HepG2 (cell line): ENCODE measurements at regions not wholly inside any gene's neighbourhood (a gene's known extent, or its start where the extent isn't known, plus 50 kb on each side); places are given as distances from the start of the nearest gene placed in this dataset.
A peak's percentile ranks its signal among the peaks of the same experiment; 100 is the strongest.

ENCODE experiments used
- ATAC-seq: fragments of 200-7000 bp; cut with Tn5 transposase; 3 replicates; pipeline ENCODE4 v1.9.1; 2020; ENCODE audit warnings: mild to moderate bottlenecking, moderate library complexity
- BruUV-seq: library from RNA; stranded (reverse); fragments of 400-500 nt; replicated peaks from 2 replicates; lab custom pipeline; 2021; lab: Mats Ljungman, UMichigan
- CTCF ChIA-PET: fragments of 300-600 bp; formaldehyde crosslinking; extraction: SDS; loops from one replicate; lab custom pipeline; 2021; ENCODE audit warnings: low total read pairs, inconsistent platforms, low intra/inter-chr PET ratio; lab: Yijun Ruan, JAX
- POLR2A ChIA-PET: fragments of 350-600 bp; sonication (Branson Sonifier 250); formaldehyde crosslinking; loops from one replicate; lab custom pipeline; 2020; ENCODE audit warnings: antibody characterized with exemption, inconsistent platforms; lab: Yijun Ruan, JAX
- DNase-seq: peaks from one replicate; pipeline ENCODE4 v3.0.0-alpha.2; 2015; ENCODE audit warnings: low spot score
- FAIRE-seq: peaks from 3 replicates; lab custom pipeline; 2011; peaks lifted over from hg19 to GRCh38; lab: Jason Lieb, UNC
- H2AFZ ChIP-seq: one replicate; pipeline ENCODE4 v1.6.1; 2011; ENCODE audit warnings: low read length, inconsistent platforms
- H3K27ac ChIP-seq: fragments of 300-600 bp; 3 replicates; pipeline ENCODE4 v1.8.0; 2011; ENCODE audit warnings: mixed run types, mild to moderate bottlenecking, mixed read lengths, low read length, inconsistent platforms; ENCODE audit not compliant: insufficient read depth; ENCODE audit errors: extremely low read length
- H3K27me3 ChIP-seq, 2 experiments: fragments of 200-600 bp in 1 of 2; 2 replicates in 1 of 2; 3 replicates in 1 of 2; pipeline versions ENCODE4 v1.6.0 to v1.8.0; 2011; ENCODE audit warnings: low read length in 2 of 2, mild to moderate bottlenecking in 2 of 2, moderate library complexity in 2 of 2, inconsistent platforms in 1 of 2; ENCODE audit not compliant: insufficient read depth in 2 of 2, control insufficient read depth in 1 of 2
- H3K36me3 ChIP-seq, 2 experiments: fragments of 200-600 bp in 1 of 2; replicated peaks in 1 of 2; 2 replicates in 1 of 2; 3 replicates in 1 of 2; pipeline versions ENCODE4 v1.5.1 to v1.8.0; 2011; ENCODE audit warnings: low read length in 2 of 2, inconsistent platforms in 1 of 2; ENCODE audit not compliant: insufficient read depth in 2 of 2, control insufficient read depth in 1 of 2
- H3K4me1 ChIP-seq: 2 replicates; pipeline ENCODE4 v1.5.1; 2012; ENCODE audit warnings: low read length, inconsistent platforms; ENCODE audit not compliant: insufficient read depth
- H3K4me2 ChIP-seq: 2 replicates; pipeline ENCODE4 v1.6.0; 2011; ENCODE audit warnings: low read depth, low read length, inconsistent platforms
- H3K4me3 ChIP-seq, 3 experiments: fragments of 200-600 bp in 1 of 3; sonication (generic), shearing (Covaris generic) in 1 of 3; replicated peaks in 1 of 3; 2 replicates each; pipeline ENCODE4 v1.5.1; 2011 to 2016; ENCODE audit warnings: low read length in 3 of 3, inconsistent platforms in 2 of 3, low read depth in 2 of 3, mild to moderate bottlenecking in 2 of 3, control low read depth in 1 of 3, mixed read lengths in 1 of 3; ENCODE audit not compliant: insufficient read depth in 1 of 3
- H3K79me2 ChIP-seq: one replicate; pipeline ENCODE4 v1.6.1; 2011; ENCODE audit warnings: low read length, inconsistent platforms; ENCODE audit not compliant: insufficient read depth
- H3K9ac ChIP-seq: 2 replicates; pipeline ENCODE4 v1.6.0; 2011; ENCODE audit warnings: mild to moderate bottlenecking, low read depth, low read length, inconsistent platforms; ENCODE audit not compliant: insufficient read depth
- H3K9me3 ChIP-seq: 2 replicates; pipeline ENCODE4 v1.5.1; 2012; ENCODE audit warnings: mild to moderate bottlenecking, low read length
- H4K20me1 ChIP-seq: 2 replicates; pipeline ENCODE4 v1.6.0; 2011; ENCODE audit warnings: inconsistent platforms, mild to moderate bottlenecking, low read length, moderate library complexity; ENCODE audit not compliant: insufficient read depth
- DDIT3 ChIP-seq: sonication (generic); formaldehyde crosslinking; IDR thresholded peaks from 2 replicates; pipeline ENCODE4 v1.4.0; 2020; ENCODE audit warnings: mild to moderate bottlenecking, missing genetic modification reagents
- ELF3 ChIP-seq: IDR thresholded peaks from 2 replicates; pipeline ENCODE4 v1.6.1; 2016; ENCODE audit warnings: missing genetic modification reagents, missing compliant biosample characterization
- FLYWCH1 ChIP-seq: sonication (generic); formaldehyde crosslinking; IDR thresholded peaks from 2 replicates; pipeline ENCODE4 v1.8.1; 2023; ENCODE audit warnings: mild to moderate bottlenecking, missing genetic modification reagents
- FOXA1 ChIP-seq, 2 experiments: fragments of 450-650 bp in 1 of 2; sonication (generic) in 1 of 2; formaldehyde crosslinking in 1 of 2; IDR thresholded peaks; 2 replicates each; pipeline versions ENCODE4 v1.4.0 to v1.6.1; 2016 to 2020; ENCODE audit warnings: missing genetic modification reagents in 1 of 2
- HES4 ChIP-seq: sonication (generic); formaldehyde crosslinking; IDR thresholded peaks from 2 replicates; pipeline ENCODE4 v1.9.0; 2021; ENCODE audit warnings: mild to moderate bottlenecking, missing genetic modification reagents, borderline replicate concordance
- HOXA3 ChIP-seq: sonication (generic); formaldehyde crosslinking; IDR thresholded peaks from 2 replicates; pipeline ENCODE4 v1.5.0; 2020; ENCODE audit warnings: missing genetic modification reagents
- MAFF ChIP-seq: IDR thresholded peaks from 2 replicates; pipeline ENCODE4 v1.6.1; 2011; ENCODE audit warnings: low read depth, low read length, improper control_type of control experiment
- MAFK ChIP-seq, 2 experiments: IDR thresholded peaks in 1 of 2; conservative IDR thresholded peaks in 1 of 2; 2 replicates each; pipeline ENCODE4 v1.6.1; 2011; ENCODE audit warnings: improper control_type of control experiment in 2 of 2, low read length in 2 of 2
- MIER3 ChIP-seq: IDR thresholded peaks from 2 replicates; pipeline ENCODE4 v1.6.1; 2016; ENCODE audit warnings: missing compliant biosample characterization, borderline replicate concordance
- MYNN ChIP-seq: sonication (generic); formaldehyde crosslinking; IDR thresholded peaks from 2 replicates; pipeline ENCODE4 v1.4.0; 2020; ENCODE audit warnings: mild to moderate bottlenecking, low read depth, missing genetic modification reagents
- NCOA5 ChIP-seq: sonication (generic); formaldehyde crosslinking; IDR thresholded peaks from 2 replicates; pipeline ENCODE4 v1.4.0; 2020; ENCODE audit warnings: missing genetic modification reagents
- PAF1 ChIP-seq: IDR thresholded peaks from 2 replicates; pipeline ENCODE4 v1.6.1; 2016; ENCODE audit warnings: missing genetic modification reagents, missing compliant biosample characterization
- SIN3A ChIP-seq: IDR thresholded peaks from 2 replicates; pipeline ENCODE4 v1.6.1; 2011; ENCODE audit warnings: low read depth, mild to moderate bottlenecking, control low read depth, low read length, borderline replicate concordance
- TBP ChIP-seq: sonication (generic); formaldehyde crosslinking; IDR thresholded peaks from 2 replicates; pipeline ENCODE4 v1.5.0; 2020; ENCODE audit warnings: missing genetic modification reagents
- THAP11 ChIP-seq: IDR thresholded peaks from 2 replicates; pipeline ENCODE4 v1.6.1; 2016; ENCODE audit warnings: missing biosample characterization, missing genetic modification reagents
- ZNF260 ChIP-seq: sonication (generic); formaldehyde crosslinking; IDR thresholded peaks from 2 replicates; pipeline ENCODE4 v1.4.0; 2020; ENCODE audit warnings: missing genetic modification reagents, low read depth, mild to moderate bottlenecking, borderline replicate concordance
- ZNF460 ChIP-seq: sonication (generic); formaldehyde crosslinking; IDR thresholded peaks from 2 replicates; pipeline ENCODE4 v1.5.1; 2020; ENCODE audit warnings: missing genetic modification reagents, mild to moderate bottlenecking, borderline replicate concordance
- ZNF607 ChIP-seq: sonication (generic); formaldehyde crosslinking; IDR thresholded peaks from 2 replicates; pipeline ENCODE4 v1.5.1; 2020; ENCODE audit warnings: missing genetic modification reagents, mild to moderate bottlenecking, borderline replicate concordance
- WGBS: methylation state at CpG from one replicate; pipeline ENCODE4 v1.1.6; 2017; ENCODE audit warnings: low lambda C conversion rate; 5-methylcytosine and 5-hydroxymethylcytosine counted together
- in situ Hi-C: cut with HindIII; loops from 2 replicates; pipeline ENCODE4 v1.10.0; 2017; ENCODE audit warnings: low pct_unique_long_range_greater_than_20kb; ENCODE audit not compliant: extremely low pct_ligation_motif_present
- intact Hi-C: fragments of 100-400 bp; cut with micrococcal nuclease; formaldehyde crosslinking; loops from one replicate; pipeline ENCODE4 v1.10.0; 2022; ENCODE audit not compliant: unreplicated experiment
- TF ChIP-seq, protein P1 (sequence below): sonication (generic); formaldehyde crosslinking; IDR thresholded peaks from 2 replicates; pipeline ENCODE4 v1.5.1; 2020; ENCODE audit warnings: missing genetic modification reagents, mild to moderate bottlenecking, borderline replicate concordance
- TF ChIP-seq, protein P2 (sequence below): IDR thresholded peaks from 2 replicates; pipeline ENCODE4 v1.6.1; 2016; ENCODE audit warnings: control low read depth

DNA sequence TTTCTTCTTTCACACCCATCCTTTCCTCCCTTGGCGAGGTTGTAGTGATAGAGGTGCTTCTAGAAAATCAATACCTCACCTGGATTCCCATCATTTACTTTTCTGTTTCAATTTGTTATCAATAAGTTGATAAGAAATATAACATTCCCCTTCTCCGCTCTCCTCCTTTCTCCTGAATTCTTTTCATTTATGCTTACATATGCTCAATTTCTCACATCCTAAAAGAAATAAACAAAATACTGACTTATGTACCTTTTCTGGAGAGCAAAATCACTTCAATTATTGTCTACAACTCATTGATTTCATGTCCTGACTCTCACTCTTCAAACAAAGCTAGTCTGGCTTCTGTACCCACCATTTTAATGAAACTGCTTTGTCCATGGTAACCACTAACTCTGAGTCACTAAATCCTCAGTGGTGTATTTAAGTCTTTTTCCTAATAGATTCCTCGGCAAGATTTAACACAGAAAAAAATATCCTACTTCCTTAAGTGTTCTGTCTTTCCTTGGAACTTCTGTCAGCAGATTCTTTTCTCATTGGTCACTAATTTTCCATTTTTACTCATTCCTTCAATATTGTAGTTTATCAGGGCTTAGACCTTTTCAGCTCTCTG, 289.6 kb downstream of the RFPL4B start:
- no peak overlapping the region for H2AFZ ChIP-seq
- no peak for DNase-seq
- 27% methylated on average over 3 of the region's 3 CpGs for WGBS
- ChIA-PET CTCF (no interaction called here), POLR2A (no interaction called here)
- no peak for ATAC-seq
- H3K36me3 ChIP-seq = no peaks in the 10 kb centered on the region
- H3K79me2 ChIP-seq = no peaks in the 10 kb centered on the region
- no peak overlapping the region for H3K4me2 ChIP-seq
- no peaks in the 10 kb centered on the region for H3K4me1 ChIP-seq
- no peak overlapping the region for H3K4me3 ChIP-seq
- BruUV-seq = no TSS peak
- in situ Hi-C loops (no loop called here), intact Hi-C loops (no loop called here)
- H3K27me3 ChIP-seq = no peaks in the 10 kb centered on the region
- FAIRE-seq = no peak
- no peak overlapping the region for H3K27ac ChIP-seq
- no peaks in the 10 kb centered on the region for H3K9me3 ChIP-seq
- no peak for TF ChIP-seq ZNF260
- TF ChIP-seq TBP (CRISPR knock-in tag) = no peak
- TF ChIP-seq HES4 (CRISPR knock-in tag) = no peak
- TF ChIP-seq, protein P1, sequence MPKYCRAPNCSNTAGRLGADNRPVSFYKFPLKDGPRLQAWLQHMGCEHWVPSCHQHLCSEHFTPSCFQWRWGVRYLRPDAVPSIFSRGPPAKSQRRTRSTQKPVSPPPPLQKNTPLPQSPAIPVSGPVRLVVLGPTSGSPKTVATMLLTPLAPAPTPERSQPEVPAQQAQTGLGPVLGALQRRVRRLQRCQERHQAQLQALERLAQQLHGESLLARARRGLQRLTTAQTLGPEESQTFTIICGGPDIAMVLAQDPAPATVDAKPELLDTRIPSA (CRISPR knock-in tag) = no peak
- TF ChIP-seq MAFF = peak; percentile 43; the same call in 1 of the 2 replicates
- TF ChIP-seq MAFK (conservative IDR thresholded peaks at IDR 0.05 in 1 of 2, IDR thresholded peaks at IDR 0.05 in 1 of 2; ENCODE audit: low read length in 2 of 2) = peak; percentile 22 to 74; a peak in 3 of 4 replicates
- TF ChIP-seq MIER3 = no peak
- no peak for TF ChIP-seq FOXA1 (IDR thresholded peaks at IDR 0.05)
- TF ChIP-seq FOXA1 (CRISPR knock-in tag; IDR thresholded peaks at IDR 0.05) = no peak
- no peaks in the 10 kb centered on the region for H4K20me1 ChIP-seq
- H3K9ac ChIP-seq = no peak overlapping the region

DNA sequence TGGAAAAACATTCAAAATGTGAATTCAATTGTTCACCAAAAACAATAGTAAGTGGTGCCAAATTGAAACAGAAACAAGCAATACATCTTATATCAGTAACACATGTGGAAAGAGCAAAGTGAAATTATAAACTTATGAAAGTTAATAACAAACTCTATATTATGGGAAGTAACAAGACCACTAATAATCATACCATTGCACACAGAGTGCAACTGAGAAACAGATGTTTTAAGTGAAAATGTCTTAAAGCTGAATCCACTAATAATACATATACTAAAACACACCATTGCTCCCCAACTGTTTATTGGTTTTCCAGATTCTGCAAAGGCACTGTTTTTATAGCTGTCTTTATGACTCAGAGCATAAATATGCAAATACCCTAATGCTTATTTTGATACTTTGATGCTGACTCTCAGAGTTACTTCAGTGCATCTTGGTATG, 292.3 kb downstream of the RFPL4B start:
- no peaks in the 10 kb centered on the region for H4K20me1 ChIP-seq
- DNase-seq (no peak), FAIRE-seq (no peak), ATAC-seq (no peak)
- ChIA-PET CTCF (no interaction called here), POLR2A (no interaction called here)
- in situ Hi-C loops (no loop called here), intact Hi-C loops (no loop called here)
- no peaks in the 10 kb centered on the region for H3K9me3 ChIP-seq
- no peak for TF ChIP-seq FLYWCH1
- no peak for TF ChIP-seq SIN3A
- TF ChIP-seq THAP11 (CRISPR knock-in tag) = no peak
- no peak for TF ChIP-seq DDIT3
- no peak for TF ChIP-seq ZNF460 (CRISPR knock-in tag)
- TF ChIP-seq, protein P2, sequence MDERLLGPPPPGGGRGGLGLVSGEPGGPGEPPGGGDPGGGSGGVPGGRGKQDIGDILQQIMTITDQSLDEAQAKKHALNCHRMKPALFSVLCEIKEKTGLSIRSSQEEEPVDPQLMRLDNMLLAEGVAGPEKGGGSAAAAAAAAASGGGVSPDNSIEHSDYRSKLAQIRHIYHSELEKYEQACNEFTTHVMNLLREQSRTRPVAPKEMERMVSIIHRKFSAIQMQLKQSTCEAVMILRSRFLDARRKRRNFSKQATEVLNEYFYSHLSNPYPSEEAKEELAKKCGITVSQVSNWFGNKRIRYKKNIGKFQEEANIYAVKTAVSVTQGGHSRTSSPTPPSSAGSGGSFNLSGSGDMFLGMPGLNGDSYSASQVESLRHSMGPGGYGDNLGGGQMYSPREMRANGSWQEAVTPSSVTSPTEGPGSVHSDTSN = no peak
- TF ChIP-seq ELF3 (CRISPR knock-in tag) = no peak
- TF ChIP-seq HOXA3 (CRISPR knock-in tag) = no peak
- TF ChIP-seq NCOA5 = no peak
- no peak for TF ChIP-seq MYNN (CRISPR knock-in tag)
- TF ChIP-seq PAF1 (CRISPR knock-in tag) = no peak
- TF ChIP-seq ZNF607 (CRISPR knock-in tag) = no peak
- no peak overlapping the region for H3K4me2 ChIP-seq
- no TSS peak for BruUV-seq
- H3K27ac ChIP-seq = no peak overlapping the region
- no peaks in the 10 kb centered on the region for H3K4me1 ChIP-seq
- H3K4me3 ChIP-seq = no peak overlapping the region
- no peak overlapping the region for H2AFZ ChIP-seq
- H3K36me3 ChIP-seq = no peaks in the 10 kb centered on the region
- no peak overlapping the region for H3K9ac ChIP-seq
- no peaks in the 10 kb centered on the region for H3K79me2 ChIP-seq
- H3K27me3 ChIP-seq = no peaks in the 10 kb centered on the region
